ENCODE measurements at regions not wholly inside any gene's neighbourhood (a gene's known extent, or its start where the extent isn't known, plus 50 kb on each side); places are given as distances from the start of the nearest gene placed in this dataset.

DNA sequence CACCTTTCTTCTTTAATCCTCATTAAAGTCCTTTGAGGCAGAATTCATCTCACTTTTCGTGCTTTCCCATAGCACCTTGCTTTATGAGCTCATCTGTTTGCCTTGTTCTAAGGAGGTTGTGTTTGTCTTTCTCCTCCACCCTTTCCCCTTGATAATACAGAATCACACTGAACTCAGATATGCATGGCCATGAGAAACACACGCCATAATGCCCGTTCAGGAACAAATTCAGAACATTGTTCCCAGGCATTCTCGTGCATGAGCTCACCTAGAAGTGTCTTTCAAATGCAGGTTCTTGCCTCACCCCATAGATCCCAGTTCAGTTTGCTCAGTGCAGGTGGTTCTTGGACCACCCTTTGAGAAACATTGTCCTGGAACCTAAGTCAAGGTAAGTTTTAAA is 71.1 kb downstream of the TMEM114 start:
- no peak for DNase-seq (ENCODE audit: low read depth)

GRCh38 chr16:8517280-8517679 is 73.0 kb downstream of the TMEM114 start:
- no peak for DNase-seq (ENCODE audit: low read depth)

DNA sequence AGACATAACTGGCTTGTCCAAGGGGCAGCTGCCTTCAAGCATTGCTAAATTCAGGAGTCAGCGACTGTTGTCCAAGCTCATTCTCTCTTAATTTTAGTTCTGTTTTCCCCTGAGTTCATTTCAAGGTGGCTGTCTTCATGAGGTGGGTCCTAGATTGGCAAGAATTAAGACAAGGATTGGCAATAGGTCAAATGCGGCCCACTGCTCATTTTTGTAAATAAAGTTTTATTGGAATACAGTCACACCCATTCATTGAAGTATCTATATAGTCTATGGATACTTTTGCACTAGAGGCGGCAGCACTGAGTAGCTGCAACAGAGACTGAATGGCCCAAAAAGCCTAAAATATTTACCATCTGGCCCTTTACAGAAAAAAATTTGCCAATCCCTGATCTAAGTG is 73.8 kb downstream of the TMEM114 start:
- DNase-seq (ENCODE audit: low read depth) = no peak

DNA sequence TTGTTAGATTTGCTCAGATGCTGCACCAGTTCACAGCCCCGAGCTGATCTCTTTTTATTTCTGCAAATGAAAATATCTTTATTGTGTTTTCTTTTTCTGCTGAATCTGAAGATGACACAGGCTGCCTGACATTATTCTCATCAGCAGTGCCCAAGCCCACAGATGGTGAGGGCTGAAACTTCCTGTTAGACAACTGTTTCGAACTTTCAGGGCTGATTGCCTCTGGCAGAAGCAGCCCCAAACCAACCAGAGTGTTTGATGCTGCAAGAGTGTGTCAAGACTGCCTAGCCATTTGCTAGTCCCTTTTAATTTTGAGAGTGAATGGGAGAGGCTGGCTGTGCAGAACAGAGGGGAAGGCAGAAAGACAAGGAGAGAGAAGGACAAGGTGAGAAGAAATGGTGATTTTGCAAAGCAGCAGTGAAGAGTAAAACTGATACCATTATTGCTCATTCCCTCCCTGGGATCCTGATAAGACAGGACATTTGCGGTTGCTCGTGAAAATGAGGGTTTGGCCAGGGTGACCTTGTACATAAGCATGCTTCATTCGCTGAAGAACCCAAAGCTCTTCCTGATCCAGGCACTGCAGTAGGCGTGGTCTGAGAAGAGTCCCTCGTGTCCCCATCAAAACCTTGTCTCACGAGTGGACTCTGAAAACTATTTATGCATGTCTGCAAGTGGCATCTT is 77.2 kb downstream of the TMEM114 start:
- DNase-seq (ENCODE audit: low read depth) = no peak

GRCh38 chr16:8511464-8511863 is 78.8 kb downstream of the TMEM114 start:
- DNase-seq (ENCODE audit: low read depth) = no peak

GRCh38 chr16:8510160-8510559 is 80.2 kb downstream of the TMEM114 start:
- no peak for DNase-seq (ENCODE audit: low read depth)

- no peak for DNase-seq (ENCODE audit: low read depth)
Measured at GRCh38 chr16:8505327-8505991, 84.9 kb downstream of the TMEM114 start.

GRCh38 chr16:8502446-8502845 is 87.9 kb downstream of the TMEM114 start:
- no peak for DNase-seq (ENCODE audit: low read depth)

DNA sequence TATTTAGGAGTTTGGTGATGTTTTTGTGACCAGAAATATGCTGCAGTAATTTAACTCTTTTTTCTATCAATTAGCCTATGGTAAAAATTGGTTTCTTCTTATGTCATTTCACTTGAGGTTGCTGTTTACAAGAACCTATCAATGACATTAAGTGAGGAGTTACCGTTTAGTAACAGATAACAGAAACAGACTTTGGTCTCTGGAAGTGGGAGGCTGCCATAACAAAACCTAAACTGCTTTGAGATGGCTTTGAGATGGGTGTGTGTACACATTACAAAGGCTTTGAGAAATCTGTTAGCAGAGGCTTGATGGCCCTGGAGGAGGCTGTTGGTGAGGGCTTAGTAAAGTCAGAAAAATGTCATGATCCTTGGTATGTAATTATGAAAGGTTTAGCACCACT is 90.0 kb downstream of the TMEM114 start:
- DNase-seq (ENCODE audit: low read depth) = no peak

DNA sequence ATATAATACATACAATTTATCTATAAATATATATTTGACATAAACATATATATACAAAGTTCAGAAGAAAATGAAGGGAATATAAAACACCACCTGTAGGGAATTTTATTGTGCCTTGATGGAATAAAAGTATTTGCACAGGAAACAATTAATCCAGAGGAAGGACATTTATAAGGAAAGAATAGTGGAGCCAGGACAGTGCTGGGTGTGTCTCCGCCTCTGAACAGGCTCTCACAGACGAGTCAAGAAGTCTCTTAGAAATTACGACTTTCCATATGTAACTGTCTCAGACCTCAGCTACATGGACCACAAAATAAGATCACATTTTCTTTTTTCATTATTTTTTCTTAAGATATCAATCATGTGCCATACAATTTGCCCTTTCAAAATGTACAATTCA is 93.9 kb downstream of the TMEM114 start:
- no peak for DNase-seq (ENCODE audit: low read depth)

- DNase-seq (ENCODE audit: low read depth) = no peak
Measured at GRCh38 chr16:8493972-8494371, 96.3 kb downstream of the TMEM114 start.

DNA sequence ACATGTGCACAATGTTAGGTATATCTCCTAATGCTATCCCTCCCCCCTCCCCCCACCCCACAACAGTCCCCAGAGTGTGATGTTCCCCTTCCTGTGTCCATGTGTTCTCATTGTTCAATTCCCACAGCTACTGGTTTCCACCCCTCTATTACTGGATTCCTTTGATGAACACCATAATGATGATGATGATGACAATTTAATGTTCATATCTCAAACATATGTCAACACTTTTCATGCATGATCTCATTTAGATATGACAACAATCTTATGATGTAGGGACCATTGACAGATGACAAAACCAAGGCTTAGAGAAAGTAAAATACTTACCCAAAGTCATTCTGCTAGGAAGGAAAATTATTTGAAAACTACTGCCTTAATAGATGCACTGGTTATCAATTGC is 97.6 kb downstream of the TMEM114 start:
- DNase-seq (ENCODE audit: low read depth) = no peak

- no peak for DNase-seq (ENCODE audit: low read depth)
Measured at GRCh38 chr16:8489580-8489979, 100.7 kb downstream of the TMEM114 start.

DNA sequence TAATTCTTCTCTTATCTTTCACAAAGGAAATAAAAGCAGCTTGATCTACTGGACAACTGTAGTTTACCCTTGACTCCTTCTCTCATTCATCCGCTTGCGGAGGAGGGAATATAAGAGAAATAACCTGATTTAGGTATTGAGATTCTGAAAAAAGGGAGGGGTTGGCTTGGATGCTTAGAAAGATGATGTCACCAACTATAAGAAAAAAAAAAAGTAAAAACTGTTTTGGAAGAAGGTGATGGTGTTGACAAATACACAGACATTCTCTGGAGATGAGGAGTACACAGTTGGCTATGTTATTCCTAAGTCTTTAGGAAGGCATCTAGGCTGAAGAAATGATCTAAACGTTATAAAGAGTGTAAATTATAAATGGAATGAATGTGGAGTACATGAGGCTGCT is 103.3 kb downstream of the TMEM114 start:
- DNase-seq (ENCODE audit: low read depth) = no peak

- no peak for DNase-seq (ENCODE audit: low read depth)
Measured at GRCh38 chr16:8483396-8483795, 106.9 kb downstream of the TMEM114 start.

DNA sequence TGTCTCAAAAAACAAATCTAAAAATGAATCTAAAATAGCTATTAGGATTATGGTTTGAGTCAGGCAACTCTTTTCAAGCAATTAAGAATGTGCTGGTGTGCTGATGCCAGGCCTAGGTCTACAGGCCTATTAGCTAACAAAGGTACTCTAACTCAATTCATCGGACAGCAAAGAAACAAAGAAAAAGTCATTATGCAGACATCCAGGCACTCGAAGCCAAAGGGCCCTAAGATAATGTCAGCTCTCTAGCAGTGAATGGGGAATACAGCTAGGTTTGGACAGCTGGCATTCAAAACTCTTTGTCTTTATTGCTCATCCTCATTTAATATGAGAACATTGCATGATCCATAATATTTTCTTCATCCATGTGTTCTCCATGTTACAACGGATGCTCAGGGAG is 108.5 kb downstream of the TMEM114 start:
- DNase-seq (ENCODE audit: low read depth) = no peak

DNA sequence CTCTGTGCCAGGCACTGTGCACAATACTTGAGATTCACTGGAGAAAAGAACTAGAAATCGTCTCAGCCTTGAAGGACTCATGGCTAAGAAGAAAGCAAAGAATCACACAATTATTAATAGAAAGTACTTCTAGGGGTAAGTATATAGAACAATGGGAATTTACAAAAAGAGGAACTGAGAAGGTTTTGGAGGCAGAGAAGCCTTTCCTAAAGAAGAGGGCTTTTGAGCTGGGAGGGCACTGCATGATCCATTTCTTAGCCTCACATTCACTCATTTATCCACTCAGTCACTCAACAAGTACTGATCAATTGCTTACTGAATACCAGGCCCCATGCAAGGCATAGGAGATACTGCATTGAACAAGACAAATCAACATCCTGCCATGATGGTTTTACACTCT is 113.5 kb downstream of the TMEM114 start:
- DNase-seq (ENCODE audit: low read depth) = no peak

GRCh38 chr16:8474587-8474986 is 115.7 kb downstream of the TMEM114 start:
- no peak for DNase-seq (ENCODE audit: low read depth)

DNA sequence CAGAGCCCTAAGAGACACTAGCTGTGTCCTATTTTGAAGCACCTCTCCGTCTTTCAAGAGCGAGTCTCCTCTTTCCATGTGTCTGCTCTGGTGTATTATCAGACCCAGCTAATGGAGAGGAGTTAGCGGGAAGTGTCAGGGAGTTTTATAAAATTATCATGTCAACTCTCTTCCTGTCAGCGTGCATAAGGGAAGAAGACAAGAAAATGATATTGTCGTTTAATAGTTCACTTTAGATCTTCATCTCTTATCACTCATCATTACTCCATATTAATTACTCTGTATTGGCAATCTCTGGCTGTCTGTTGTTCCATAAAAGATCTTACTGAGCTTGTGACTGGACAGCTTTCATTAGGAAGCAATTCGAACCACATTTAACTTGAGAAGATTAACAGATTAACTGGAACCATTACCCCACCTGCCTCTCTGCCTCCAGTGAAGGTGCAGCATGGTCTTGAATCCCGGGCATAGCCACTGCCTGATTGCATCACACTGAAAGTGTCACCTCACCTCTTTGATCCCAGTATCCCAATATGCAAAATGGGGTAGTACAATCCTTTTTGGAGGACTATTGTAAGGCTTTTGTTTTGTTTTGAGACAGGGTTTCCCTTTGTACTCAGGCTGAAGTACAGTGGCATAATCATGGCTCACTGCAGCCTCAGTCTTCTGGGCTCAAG is 121.1 kb downstream of the TMEM114 start:
- DNase-seq (ENCODE audit: low read depth) = no peak

- DNase-seq (ENCODE audit: low read depth) = no peak
Measured at GRCh38 chr16:8464979-8465378, 125.3 kb downstream of the TMEM114 start.

DNA sequence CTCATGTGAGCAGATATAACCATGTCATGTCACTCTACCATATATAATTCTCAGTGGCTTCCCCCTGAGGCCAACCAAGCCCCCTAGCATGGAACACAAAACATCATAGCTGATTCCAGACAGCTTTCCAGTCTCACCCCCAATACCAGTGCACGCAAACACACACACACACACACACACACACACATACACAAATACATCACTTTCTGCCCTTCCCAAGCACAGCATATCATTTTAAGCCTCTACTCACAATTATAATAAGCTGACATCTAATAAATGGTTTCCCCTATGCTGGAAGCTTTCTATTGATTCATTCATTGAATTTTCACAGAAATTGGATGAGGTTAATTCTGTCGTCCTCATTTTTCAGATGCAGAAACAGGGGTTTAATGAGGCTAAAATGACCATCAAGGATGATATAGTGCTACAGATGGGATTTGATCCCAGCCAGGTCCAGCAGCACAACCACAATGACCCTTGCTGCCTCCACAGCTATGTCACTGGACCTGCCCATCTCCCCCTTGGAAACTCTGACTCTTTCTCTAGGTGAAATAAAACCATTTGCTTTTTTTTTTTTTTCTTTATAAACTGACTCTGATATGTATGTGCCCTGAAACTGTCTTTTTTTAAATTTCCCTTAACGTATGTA is 131.1 kb downstream of the TMEM114 start:
- no peak for DNase-seq (ENCODE audit: low read depth)

GRCh38 chr16:8458481-8459046 is 131.7 kb downstream of the TMEM114 start:
- DNase-seq (ENCODE audit: low read depth) = no peak

- DNase-seq (ENCODE audit: low read depth) = no peak
Measured at GRCh38 chr16:8453359-8453758, 137.0 kb downstream of the TMEM114 start.

Data from iris pigment epithelial cell (primary cell).